HG03060 (cell line): ENCODE measurements at regions not wholly inside any gene's neighbourhood (a gene's known extent, or its start where the extent isn't known, plus 50 kb on each side); places are given as distances from the start of the nearest gene placed in this dataset.

Source experiments
- ATAC-seq: cut with Tn5 transposase; IDR thresholded peaks from one replicate; pipeline ENCODE4 v1.9.1; 2021; ENCODE audit warnings: low read depth, moderate number of reproducible peaks; ENCODE audit not compliant: unreplicated experiment

DNA sequence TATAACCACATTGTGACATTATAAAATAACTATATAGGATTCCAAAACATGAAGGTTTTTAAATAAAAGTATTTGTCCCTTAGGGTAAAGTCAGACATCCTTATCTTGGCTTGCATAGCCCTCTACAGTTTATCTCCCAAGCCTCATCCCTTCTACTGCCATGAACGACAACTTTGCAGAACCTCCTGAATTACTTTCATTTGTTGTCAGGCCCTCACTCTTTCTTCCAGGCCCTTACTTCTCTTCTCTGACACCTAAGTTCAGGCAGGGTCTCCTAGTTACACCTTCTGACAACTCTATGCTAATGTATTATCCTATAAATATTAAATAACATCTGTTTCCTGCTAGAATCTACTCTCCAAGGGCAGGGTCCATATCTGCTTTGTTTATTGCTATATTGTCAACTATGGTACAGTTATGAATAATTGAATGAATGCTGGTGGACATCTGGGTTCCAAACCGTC lies 115.7 kb upstream of the MDM1 start:
- ATAC-seq: no peak

DNA sequence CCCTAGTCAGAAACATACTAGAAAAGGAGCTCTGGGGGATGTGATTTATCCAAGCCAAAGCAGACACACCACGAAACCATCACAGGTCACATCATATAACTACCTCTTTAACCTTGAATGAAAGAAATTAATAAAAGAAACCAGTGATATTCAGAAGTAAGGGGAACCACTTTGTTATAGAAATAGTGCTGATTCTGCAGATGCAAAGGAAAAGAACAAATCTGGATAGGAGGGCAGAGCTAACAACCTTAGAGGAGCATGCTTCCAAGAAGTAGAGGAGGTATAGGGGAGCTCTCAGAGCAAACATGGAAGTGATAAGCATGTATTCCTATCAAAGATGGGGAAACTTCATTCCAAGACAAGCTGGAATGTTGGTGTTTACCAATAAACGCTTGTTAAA lies 117.0 kb upstream of the MDM1 start:
- ATAC-seq: no peak

DNA sequence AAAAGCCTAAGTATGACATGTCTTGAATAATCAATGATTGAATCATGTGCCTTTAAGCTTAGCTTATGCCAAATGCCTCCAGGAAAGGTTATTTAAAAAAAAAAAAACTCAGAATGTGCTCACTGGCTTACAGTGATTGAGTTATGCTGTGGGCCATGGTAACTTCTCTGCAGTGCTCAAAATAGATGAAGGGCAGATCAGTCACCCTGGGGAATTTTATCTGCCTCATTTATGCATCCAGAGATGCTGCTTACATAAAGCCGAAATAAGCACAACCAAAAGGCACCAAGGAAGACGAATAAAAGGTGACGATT lies 118.7 kb upstream of the MDM1 start:
- no peak for ATAC-seq

DNA sequence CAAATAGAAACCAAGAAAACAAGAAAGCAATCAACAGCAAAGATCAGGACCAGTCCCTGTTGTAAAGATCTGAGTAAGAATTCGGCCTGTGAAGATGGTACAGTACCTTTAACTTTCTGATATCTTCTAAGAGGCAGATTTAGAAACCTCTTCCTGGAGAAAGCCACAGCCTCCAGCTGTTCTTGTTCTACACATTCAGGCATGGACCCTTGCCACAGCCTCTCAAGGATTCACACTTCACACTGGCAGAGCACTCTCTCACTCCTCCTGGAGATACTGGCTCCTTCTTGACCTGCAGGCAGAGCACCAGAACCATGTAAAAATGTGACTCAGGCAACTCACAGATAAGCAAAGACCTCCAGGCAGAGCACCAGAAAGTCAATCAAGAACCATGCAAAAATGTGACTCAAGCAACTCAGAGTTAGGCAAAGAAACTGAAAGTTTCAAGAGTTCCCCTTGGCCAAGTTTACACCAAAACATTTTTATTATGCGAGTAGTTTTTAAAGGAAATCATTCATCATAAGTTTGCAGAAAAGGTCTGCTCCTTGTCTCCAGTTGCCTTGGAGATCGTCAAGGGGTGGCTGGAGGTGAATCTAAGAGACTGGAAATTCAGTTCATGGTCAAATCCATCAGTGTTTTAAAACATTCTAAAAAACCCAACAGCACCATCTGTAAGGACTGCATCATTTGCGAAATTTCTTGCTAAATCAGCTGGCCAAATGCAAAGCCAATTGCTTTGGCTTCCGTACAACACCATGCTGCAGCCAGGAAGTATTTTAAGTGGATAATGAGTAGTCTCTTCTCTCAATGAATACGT lies 119.3 kb upstream of the MDM1 start:
- peak; percentile 43 for ATAC-seq

DNA sequence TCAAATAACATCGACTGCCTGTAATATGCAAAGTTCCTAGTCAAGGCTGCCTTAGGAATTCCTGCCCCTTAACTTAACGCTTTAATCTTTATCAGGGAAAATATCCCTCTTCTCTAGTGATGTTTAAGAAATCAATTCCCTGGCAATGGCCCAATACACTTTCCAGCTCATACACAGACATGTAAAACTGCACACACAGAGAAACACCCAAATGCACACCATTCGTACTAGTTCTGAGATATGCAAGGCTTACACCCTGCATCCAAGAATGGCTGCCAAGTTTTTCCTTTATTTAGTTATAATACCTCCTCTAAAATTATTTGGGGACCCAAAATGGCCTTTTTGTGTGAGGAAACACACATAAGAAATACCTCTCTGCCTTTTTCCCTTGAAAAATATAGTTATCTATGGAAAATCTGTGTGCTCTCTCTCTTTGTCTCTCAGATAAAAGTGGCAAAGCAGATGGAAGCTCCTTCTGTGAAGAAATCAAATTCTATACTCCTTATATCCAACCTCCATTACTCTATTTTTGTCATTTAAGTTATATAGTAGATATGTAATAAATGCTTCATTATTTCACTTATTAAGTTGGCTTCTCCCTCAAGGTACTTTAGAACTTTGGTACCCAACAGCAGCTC lies 120.0 kb upstream of the MDM1 start:
- ATAC-seq: no peak

DNA sequence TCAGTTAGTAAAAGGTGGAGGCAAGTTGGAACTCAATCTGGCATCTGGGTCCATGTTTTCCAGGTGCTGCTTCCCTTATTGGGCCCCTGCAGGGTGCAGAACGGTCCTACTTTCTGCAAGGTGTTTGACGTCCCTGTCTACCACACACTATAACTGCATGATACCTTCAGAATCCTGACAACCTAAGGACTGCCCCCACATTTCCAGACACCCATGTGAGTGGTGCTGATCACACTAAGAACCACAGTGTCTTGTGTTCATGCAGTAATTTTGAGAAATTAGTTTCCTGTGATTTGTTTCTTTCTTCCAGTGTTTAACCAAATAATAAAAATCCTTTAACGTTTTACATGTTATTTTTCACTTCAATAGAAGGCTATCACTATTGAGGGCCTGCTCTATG lies 121.1 kb upstream of the MDM1 start:
- no peak for ATAC-seq

DNA sequence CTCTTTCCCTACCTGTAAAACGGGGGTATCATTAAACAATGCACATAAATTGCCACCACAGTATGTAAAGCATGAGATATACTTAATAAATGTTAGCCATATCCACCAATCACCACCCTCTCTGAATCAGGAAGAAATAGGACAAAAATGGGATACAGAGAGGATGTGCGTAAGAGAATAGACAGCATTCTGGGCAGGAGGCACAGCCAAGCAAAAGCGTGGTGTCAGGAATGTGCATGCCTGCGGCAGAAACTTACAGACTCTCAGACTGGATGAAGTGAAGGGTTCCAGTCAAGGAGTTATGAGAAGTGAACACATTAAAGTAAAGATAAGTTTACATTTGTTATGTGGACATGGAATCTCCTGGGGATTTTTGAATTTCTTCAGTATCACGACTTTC lies 121.7 kb upstream of the MDM1 start:
- ATAC-seq: no peak

DNA sequence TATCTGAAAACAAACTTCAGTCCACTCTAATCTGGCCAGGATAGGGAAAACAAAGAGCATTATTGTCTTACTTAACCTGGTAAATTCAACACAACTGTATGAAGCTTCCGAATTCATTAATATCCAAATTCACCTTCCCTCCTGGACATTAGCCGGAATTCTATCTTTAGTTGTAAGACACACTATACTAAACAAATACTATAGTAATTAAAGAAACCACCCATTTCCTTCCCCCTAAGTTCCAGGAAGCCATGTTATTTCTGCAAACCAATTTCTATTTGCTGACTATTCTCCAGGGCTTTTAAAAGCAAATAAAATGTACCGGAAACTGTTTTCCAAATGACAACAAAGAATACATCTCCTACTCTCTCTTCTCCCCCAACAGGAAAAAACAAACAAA lies 122.7 kb upstream of the MDM1 start:
- no peak for ATAC-seq

DNA sequence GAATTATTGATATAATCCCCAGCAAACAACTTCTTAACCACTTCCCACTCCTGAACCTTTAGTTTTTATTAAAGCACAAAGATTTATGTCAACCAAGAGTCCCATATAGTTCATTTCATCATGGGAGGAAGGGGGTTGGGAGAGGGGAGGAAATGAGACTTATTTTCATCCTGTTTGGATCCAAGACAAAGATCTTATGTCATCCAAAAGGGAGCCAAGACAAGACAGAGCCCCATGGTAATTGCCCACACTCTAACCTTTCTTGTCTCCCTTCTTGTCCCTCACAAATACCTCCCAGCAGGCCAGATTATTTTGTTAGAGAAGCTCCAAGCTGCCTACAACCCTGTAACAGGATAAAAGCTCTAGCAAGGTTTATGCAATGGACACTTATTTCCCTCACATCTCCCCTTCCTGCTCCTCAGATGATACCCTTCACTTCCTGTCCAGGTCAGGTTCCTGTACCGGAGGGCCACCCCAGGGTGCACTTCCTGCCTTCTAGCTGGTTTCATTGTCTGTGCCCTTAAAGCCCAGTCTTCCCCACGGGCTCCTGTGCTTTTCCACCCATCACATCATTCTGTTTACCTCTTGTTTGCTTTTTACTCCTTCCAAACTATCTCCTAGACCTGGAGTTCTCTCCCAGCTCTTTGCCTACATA lies 123.7 kb upstream of the MDM1 start:
- no peak for ATAC-seq

DNA sequence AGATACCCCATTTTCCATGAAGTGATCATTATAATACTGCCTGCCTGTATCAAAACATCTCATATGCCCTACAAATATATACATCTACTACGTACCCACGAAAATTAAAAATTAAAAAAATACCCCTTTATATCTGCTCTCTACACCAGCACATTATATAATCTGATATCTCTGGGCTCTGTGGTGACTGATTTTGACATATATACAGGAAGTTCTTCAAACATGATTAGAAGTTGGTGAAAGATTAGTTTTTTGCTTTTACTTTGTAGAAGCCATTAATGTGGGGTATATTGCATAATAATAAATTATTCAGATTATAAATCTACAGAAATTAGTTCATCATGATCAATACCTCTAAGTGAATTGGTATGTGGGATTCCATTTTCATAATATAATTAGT lies 126.7 kb upstream of the MDM1 start:
- no peak for ATAC-seq

DNA sequence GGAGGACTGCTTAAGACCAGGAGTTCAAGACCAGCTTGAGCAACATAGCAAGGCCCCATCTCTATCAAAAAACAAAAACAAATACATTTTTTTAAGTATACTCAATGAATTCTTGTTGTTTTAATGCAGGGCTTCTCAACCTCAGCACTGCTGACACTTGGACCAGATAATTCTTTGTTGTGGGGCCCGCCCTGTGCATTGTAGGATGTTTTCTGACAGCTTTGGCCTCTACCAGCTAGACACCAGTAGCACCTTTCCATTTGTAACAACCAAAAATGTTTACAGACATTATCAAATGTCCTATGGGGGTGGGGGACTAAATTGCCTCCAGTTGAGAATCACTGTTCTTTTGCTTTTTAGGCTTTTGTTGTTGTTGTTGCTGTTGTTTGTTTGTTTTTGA lies 128.1 kb upstream of the MDM1 start:
- no peak for ATAC-seq

DNA sequence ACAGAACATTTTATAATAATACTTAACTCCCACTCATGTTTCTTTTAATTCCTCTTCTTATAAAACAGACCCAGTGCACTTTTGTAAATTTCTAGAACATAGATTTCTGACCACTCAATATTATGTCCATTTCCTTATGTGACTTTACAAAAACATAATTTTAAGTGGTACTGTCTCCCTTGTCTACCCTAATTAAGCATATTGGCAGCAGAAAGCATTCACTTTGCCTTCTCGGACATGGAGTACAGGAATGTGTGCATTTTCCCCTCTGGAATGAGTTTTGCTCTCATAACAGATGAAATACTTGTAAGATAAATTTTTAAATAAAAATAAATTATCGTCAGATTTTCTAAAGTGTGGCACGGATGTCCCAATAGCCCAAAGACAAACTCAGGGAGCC lies 129.5 kb upstream of the MDM1 start:
- ATAC-seq: no peak

DNA sequence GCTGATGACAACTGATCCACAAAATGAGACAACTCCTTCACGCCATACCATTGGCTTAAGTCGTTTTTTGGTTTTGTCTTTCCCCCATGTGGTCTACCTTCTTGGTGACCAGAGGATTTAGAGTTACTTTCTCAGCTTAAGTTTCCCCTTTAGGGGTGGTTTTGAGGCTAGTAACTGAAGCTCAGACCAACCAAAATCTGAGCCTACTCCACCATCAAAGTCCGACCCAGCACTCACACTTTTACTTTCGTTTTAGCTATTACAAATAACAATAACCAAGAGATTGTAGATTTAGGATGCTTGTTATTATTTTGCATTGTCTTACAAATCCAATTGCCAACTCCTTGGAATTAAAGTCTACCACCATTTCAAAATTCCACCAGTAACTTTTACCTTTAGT lies 130.6 kb upstream of the MDM1 start:
- ATAC-seq: no peak

DNA sequence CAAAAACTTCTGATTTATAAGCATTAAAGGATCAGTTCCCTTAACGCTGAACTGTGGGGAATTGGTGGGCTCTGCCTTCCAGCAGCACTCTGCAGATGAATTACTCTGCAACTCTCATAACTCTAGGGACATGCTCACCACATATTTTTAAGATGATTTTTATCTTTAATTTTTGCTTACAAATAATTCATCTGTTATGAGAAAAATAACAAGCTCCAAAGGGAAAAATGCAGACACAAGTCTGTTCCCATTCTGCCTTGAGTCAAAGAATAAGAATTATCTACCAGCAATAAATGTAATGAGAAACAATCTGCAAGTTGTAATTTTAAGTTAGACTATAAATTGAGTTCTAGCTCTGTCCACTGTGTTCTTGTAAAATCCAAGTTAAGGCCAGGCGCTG lies 133.1 kb upstream of the MDM1 start:
- ATAC-seq: no peak

DNA sequence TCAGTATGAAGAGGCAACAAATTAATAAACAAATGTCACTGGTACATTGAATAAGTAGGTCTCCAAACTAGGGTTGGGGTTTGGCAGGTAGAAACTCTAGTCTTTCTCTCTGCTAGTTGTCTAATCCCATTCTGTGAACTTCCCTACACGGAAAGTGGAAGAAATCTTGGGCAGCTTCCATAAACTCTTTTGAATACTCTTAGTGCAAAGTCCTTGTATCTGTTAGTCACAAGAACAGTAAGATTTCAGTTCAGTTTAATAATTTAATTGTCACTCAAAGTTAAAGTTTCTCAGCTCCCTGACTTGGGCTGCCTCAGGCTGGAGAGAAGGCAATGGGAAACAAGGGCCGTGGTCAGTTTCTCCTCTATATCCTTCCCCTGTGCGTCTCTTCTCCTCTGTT lies 135.4 kb upstream of the MDM1 start:
- ATAC-seq: no peak

DNA sequence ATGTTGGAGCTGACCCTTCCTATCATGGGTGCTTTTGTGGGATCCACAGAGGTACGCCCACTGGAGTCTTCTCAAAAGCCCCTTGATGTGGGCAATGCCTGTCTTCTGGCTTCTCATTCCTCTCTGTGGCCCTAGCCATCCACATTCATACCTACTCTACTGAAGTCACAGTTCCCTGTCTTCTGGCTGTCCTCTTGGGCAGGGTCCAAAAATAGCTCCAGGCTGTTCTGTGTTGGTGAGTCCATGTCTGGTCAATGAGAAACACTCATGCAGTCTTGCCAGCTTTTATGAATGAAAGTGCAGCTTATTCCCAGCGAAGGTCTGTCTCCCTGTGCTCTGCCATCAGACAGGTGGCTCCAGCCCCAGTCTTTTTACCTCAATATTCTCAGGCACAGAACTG lies 135.9 kb upstream of the MDM1 start:
- ATAC-seq: no peak

DNA sequence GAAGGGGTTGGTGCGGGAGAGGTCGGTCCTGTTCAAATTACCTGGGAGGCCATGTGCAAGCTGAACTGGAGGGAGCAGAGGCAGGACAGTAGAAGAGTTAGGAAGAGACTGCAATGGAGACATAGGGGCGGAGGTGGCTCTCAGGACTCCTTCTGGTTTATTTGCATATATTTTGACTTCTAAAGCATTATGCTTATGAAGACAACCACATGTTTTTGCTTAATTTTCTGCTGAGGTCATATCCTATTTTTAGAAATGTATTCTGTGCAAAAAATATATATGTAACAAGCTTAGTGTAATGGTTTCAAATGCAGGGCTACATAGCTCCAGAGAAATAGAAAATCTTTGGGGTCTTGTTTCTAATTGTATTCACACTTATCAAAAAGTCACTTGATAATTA lies 137.0 kb upstream of the MDM1 start:
- no peak for ATAC-seq

DNA sequence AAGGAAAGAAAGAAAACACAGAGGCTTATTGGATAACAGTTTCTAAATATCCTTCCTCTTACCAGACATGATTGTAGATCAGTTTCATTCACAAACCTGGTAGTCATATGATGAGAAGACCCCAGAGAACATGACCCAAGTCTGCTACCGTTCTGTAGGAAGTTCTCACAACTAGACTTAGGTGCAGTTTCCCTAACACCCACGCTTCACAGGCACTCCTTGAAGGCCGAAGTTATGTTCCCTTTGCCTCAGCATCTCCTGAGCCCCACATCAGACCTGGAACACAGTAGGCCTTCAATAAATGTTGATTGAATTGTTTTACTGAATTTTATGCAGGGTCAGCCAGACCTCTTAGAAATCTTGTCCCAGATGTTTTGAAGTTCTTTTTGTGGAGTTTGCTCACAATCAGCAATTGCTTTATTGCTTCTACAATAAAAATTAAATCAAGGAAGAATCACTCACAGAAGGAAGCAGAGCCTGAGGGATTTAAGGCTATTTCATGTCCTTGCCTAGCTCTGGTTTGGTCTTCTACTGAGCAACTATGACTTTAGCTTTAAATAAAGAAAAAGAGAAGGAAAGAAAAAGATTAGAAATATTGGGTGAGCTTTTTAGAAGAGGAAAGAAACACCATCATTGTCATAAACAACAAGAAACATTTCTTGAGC lies 138.6 kb upstream of the MDM1 start:
- ATAC-seq: no peak

DNA sequence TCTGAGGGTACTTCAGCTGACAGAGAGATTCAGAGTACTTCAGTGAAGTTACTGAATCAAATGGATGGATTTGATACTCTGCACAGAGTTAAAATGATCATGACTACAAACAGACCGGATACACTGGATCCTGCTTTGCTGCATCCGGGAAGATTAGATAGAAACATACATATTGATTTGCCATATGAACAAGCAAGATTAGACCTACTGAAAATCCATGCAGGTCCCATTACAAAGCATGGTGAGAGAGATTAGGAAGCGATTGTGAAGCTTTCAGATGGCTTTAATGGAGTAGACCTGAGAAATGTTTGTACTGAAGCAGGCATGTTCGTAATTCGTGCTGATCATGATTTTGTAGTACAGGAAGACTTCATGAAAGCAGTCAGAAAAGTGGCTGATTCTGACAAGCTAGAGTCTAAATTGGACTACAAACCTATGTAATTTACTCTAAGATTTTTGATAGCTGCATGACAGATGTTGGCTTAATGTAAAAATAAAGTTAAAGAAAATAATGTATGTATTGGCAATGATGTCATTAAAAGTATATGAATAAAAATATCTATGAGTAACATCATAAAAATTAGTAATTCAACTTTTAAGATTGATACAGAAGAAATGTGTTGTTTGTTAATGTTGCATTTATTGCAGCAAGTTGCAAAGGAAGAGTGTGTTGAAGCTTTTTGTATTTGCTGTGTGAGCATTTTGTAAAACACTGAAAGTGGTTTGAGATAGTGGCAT lies 136.1 kb upstream of the RAP1B start:
- no peak for ATAC-seq

DNA sequence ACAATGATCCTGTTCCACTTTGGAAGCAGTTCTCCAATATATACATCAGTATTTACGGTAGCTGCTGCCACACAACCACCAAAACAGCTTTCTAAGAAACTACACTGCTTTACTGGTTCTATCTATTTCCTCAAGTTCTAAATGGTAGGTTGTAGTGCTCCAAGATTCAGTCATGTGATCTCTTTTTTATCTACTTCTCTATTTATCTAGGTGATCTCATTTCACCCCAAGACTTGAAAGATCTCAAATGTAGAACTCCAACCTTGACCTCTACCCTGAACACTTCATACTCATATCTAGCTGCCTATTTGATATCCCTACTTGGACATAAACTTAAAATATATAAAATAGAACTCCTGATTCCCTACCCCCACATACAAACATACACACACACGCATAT lies 133.9 kb upstream of the RAP1B start:
- ATAC-seq: no peak

DNA sequence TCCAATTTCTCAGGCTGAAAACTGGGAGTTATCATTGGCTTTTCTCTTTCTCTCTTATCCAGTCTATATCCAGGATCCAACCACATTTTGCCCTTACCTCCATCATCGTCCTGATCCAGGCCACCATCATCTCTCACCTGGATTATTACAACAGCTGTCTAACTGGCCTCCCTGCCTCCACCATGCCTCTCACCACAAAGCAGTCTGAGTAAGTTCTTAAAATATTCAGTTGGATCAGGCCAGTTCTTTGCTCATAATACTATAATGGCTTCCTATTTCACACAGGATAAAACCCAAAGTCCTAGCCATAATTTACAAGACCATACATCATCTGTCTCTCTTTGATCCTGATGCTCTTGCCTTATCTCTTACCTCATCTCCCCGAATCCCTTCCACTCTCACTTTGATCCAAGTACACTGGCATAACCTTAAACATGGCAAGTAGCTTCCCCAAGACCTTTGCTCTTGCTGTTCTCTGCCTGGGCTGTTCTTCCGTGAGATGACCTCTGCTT lies 133.4 kb upstream of the RAP1B start:
- ATAC-seq: no peak
